GM13976 (cell line): ENCODE measurements at regions not wholly inside any gene's neighbourhood (a gene's known extent, or its start where the extent isn't known, plus 50 kb on each side); places are given as distances from the start of the nearest gene placed in this dataset.

Experiments used
- DNase-seq: peaks from one replicate; pipeline ENCODE4 v3.0.0; 2012; ENCODE audit warnings: low spot score
- in situ Hi-C: fragments of 300-500 bp; cut with MboI; formaldehyde crosslinking; loops from one replicate; pipeline ENCODE4 v1.12.0; 2022; ENCODE audit warnings: low sequenced_read_pairs, mixed read lengths, inconsistent platforms; ENCODE audit not compliant: unreplicated experiment
- TF ChIP-seq, protein P1 (sequence below): IDR thresholded peaks from 2 replicates; pipeline ENCODE4 v1.5.1; 2012; ENCODE audit warnings: borderline replicate concordance, mild to moderate bottlenecking; ENCODE audit not compliant: insufficient read depth; ENCODE audit errors: extremely low read depth, missing control alignments, control extremely low read depth

DNA sequence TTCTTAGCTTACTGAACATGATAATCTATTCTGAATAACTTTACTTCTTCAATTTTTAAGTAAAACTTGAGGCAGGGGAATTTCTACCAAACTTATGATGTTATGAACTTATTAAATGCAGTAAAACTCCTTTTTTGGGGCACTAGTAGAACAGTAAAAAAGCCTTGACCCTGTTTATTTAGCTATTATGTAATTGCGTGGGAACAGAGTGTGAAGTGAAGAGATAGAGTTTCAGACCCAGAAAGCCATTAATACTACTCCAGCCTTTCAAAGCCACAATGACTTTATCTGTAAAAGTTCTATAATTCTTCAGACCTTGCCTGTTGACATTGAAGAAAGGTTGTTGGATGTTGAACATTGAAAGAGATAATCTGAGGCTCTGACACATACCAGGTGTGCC is 638.8 kb upstream of the GRM7 start:
- in situ Hi-C loops, result loop anchor here (25.0 kb wide), 1 partner anchor 565 kb away; no protein-coding TSS in a partner anchor
- TF ChIP-seq, protein P1, sequence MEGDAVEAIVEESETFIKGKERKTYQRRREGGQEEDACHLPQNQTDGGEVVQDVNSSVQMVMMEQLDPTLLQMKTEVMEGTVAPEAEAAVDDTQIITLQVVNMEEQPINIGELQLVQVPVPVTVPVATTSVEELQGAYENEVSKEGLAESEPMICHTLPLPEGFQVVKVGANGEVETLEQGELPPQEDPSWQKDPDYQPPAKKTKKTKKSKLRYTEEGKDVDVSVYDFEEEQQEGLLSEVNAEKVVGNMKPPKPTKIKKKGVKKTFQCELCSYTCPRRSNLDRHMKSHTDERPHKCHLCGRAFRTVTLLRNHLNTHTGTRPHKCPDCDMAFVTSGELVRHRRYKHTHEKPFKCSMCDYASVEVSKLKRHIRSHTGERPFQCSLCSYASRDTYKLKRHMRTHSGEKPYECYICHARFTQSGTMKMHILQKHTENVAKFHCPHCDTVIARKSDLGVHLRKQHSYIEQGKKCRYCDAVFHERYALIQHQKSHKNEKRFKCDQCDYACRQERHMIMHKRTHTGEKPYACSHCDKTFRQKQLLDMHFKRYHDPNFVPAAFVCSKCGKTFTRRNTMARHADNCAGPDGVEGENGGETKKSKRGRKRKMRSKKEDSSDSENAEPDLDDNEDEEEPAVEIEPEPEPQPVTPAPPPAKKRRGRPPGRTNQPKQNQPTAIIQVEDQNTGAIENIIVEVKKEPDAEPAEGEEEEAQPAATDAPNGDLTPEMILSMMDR, result no peak
- DNase-seq, result no peak

DNA sequence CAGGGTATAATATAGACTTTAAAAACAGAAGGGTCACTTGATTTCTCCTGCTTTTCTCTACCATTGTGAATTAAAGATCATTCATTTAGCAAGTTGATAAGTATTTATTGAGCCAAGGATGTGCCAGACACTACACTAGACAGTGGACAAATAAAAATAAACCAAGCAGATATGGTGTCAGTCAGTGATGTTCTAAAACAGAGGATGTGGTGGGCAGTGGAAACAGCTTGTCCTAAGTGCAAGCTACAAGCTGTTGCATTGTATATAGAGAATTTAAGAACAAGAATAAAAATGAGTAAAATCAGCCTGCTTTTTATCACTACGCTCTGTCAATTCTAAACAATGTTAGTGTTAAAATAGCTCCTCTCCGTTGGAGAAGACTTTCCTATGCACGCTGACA is 637.3 kb upstream of the GRM7 start:
- in situ Hi-C loops, result loop anchor here (25.0 kb wide), 1 partner anchor 564 kb away; no protein-coding TSS in a partner anchor
- TF ChIP-seq, protein P1, result no peak
- DNase-seq, result no peak

DNA sequence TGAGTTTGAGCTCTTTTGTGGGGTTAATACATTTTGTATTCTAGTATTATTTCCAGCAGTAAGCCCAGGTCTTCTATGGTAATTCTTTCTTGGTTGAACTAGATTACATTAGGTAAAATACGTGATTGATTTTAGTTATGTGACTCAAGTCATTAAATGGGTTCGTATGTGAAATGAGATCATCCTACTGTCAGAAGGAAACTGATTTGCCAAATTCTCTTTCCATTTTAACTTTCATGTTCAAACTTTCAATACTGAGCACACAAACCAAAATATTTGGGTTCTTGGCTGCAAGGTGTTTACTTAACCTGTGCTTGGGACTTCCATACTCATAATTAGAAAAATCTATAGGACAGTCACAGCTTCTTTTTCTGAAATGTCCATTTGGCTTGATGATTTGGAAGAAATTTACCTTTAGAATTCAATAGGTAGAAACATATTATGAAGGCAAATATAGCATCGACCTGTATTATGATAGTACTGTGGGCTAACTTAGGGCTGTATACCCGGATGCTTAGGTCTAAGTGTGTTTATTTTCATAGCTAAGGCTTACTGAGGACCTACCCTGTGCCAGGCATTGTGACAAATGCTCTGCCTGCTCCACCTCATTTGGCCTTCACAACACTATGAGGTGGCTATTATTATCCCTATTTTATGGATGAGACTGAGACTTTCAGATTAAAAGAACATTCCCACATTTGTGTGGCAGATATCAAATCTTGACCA is 631.8 kb upstream of the GRM7 start:
- TF ChIP-seq, protein P1, result no peak
- no peak for DNase-seq
- in situ Hi-C loops, result no loop called here

DNA sequence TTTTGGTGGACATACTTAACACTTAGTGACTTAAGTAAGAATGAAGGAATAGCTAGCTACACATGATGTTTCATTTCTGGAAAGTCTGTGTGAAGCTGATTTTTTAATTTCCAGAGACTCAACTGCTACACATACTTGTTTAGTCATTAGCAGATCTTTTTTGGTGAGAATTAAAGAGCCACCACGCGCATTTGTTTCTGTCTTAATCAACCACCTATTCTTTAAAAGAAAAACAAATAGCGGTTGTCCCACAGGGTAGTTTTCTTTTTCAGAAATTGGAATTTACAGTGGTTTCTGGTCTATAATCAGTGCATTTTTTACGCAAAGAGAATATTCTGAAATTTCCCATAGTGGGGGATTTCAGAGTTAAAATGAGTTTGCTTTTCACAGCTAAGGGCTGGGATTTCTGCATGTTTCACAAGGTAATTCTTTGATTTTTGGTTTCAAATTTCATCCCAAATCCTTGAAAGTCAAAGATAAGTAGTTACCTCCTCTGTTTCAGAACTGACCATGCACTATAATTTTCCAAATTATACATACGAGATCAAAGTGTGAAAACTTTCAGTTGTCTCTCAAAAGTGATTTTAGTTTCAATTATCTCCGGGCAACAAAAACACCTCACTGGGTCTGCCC is 631.0 kb upstream of the GRM7 start:
- TF ChIP-seq, protein P1, result no peak
- DNase-seq, result peak; percentile 16
- in situ Hi-C loops, result no loop called here

DNA sequence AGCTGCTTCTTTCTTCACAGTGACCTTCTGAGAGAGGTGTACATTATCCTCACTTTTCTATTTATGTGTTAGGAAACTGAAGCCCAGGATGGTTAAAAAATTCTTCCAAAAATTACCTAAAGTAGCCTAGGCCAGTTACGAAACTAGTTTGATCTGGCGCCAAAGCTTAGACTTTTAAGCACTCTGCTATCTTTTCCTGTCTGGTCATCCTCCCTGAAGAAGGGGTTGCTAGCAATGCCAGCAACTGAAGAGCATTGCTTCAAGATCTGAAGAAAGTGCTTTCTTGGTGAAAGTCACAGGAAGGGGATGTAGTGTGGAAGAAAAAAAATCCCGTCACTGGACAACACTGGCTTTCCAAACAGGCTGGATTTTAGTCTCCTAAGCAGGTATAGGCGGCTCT is 618.8 kb upstream of the GRM7 start:
- in situ Hi-C loops, result no loop called here
- TF ChIP-seq, protein P1, result no peak
- no peak for DNase-seq

DNA sequence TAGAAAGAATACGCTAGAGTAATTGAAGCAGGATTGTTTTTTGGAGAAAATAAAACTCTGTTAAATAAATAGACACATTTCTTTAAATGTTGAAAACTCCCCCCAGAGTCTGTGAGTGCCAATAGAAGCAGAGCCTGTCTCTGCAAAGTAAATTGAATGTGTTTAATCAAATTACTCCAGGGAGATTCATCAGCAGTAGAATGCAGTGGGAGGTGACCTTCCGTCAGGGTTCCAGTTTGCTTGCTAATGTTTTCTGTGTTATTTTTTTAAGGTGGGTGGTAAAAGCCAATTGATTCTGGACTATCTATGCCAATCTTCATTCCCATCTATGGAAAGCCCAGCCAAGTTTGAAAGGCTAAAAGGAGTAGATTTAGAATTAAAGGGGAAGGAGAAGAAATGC is 612.4 kb upstream of the GRM7 start:
- in situ Hi-C loops, result no loop called here
- no peak for DNase-seq

More for the DNA sequence above, 612.4 kb upstream of the GRM7 start:
- TF ChIP-seq, protein P1, result no peak
